Kidney (tissue), 13 donors: ENCODE measurements at regions not wholly inside any gene's neighbourhood (a gene's known extent, or its start where the extent isn't known, plus 50 kb on each side); places are given as distances from the start of the nearest gene placed in this dataset.

Experiments
- DNase-seq, 5 donors: peaks; one replicate each; pipeline ENCODE4 v3.0.0-alpha.2; 2013 to 2020
- FAIRE-seq: peaks from 2 replicates; lab custom pipeline; 2012; peaks lifted over from hg19 to GRCh38; lab: Jason Lieb, UNC
- H3K27ac ChIP-seq, 2 donors: one replicate each; pipeline ENCODE4 v1.7.0; 2013; ENCODE audit warnings: low read depth in 2 of 2, low read length in 2 of 2, inconsistent platforms in 1 of 2
- H3K27me3 ChIP-seq: one replicate; pipeline ENCODE4 v1.7.1; 2013; ENCODE audit warnings: low read length, inconsistent platforms; ENCODE audit not compliant: control insufficient read depth, insufficient read depth
- H3K36me3 ChIP-seq, 3 donors: one replicate each; pipeline versions ENCODE4 v1.7.0 to v1.7.1; 2013; ENCODE audit warnings: low read length in 3 of 3, control low read depth in 1 of 3, inconsistent platforms in 1 of 3; ENCODE audit not compliant: insufficient read depth in 3 of 3, control insufficient read depth in 2 of 3
- H3K4me1 ChIP-seq, 3 donors: one replicate each; pipeline versions ENCODE4 v1.7.0 to v1.7.1; 2013; ENCODE audit warnings: low read length in 3 of 3, inconsistent platforms in 1 of 3, low read depth in 1 of 3; ENCODE audit not compliant: control insufficient read depth in 2 of 3, insufficient read depth in 2 of 3
- H3K4me3 ChIP-seq, 3 donors: one replicate each; pipeline versions ENCODE4 v1.7.0 to v1.8.1; 2013; ENCODE audit warnings: low read length in 3 of 3, control low read depth in 1 of 3, inconsistent platforms in 1 of 3
- H3K9ac ChIP-seq, 3 donors: one replicate each; pipeline versions ENCODE4 v1.7.0 to v1.7.1; 2013; ENCODE audit warnings: low read length in 3 of 3, control low read depth in 1 of 3, inconsistent platforms in 1 of 3
- H3K9me3 ChIP-seq, 3 donors: one replicate each; pipeline versions ENCODE4 v1.7.0 to v1.7.1; 2013; ENCODE audit warnings: low read length in 3 of 3, control low read depth in 1 of 3, inconsistent platforms in 1 of 3; ENCODE audit not compliant: control insufficient read depth in 2 of 3, insufficient read depth in 1 of 3
- intact Hi-C: fragments of 100-400 bp; cut with DNase I; formaldehyde crosslinking; loops from one replicate; pipeline ENCODE4 v1.11.1; 2022
- TF ChIP-seq, protein P1 (sequence below): IDR thresholded peaks from 3 replicates; pipeline ENCODE4 v1.5.1; 2012; ENCODE audit warnings: mild to moderate bottlenecking, moderate library complexity, borderline replicate concordance; ENCODE audit not compliant: insufficient read depth; ENCODE audit errors: extremely low read depth
- donor health status: control.
- donor health status: control.
- donor health status: control.
- donor health status: control.
- donor health status: control.
- donor health status: DM: yes; HTN: yes; CAD: no.
- donor health status: Normal renal cell carcinoma (clear cell type).

DNA sequence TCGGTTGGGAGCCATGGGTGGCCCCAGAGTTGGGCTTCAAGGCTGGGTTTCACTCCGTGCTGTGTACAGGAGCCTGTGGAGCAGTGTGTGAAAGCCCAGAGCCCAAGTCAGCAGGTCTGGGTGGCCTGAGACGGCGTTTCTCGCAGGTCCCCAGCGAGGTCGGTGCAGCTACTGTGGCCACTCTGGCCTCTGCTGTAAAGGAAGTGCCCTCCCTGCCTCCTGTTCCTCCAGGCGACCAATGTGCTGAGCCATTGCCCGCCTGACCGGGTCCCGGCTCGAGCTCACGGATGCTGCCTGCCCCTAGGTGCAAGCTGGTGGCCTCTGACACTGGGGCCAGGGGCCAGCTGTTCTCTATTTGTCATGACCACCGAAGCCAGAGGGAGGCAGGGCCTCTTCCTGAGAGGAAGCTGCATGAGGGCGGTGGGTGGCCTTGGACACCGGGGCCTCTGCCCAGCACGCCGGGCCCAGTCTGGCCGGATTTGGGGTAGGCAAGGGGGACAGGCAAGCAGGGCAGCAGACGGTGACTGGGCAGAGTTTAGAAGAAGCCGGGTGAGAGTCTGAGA lies 170.9 kb downstream of the IRF8 start:
- Histone ChIP-seq H3K9ac (no peak overlapping the region), H3K36me3 (no peaks in the 10 kb centered on the region), H3K27ac (no peak overlapping the region), H3K27me3 (no peaks in the 10 kb centered on the region), H3K9me3 (no peaks in the 10 kb centered on the region), H3K4me1 (no peaks in the 10 kb centered on the region), H3K4me3 (no peak overlapping the region)
- FAIRE-seq (no peak), DNase-seq (peak in 1 of 5 donors; percentile 66)
- intact Hi-C loops, result loop anchor here (5.0 kb wide), 1 partner anchor 447 kb away; no protein-coding TSS in a partner anchor
- TF ChIP-seq, protein P1, sequence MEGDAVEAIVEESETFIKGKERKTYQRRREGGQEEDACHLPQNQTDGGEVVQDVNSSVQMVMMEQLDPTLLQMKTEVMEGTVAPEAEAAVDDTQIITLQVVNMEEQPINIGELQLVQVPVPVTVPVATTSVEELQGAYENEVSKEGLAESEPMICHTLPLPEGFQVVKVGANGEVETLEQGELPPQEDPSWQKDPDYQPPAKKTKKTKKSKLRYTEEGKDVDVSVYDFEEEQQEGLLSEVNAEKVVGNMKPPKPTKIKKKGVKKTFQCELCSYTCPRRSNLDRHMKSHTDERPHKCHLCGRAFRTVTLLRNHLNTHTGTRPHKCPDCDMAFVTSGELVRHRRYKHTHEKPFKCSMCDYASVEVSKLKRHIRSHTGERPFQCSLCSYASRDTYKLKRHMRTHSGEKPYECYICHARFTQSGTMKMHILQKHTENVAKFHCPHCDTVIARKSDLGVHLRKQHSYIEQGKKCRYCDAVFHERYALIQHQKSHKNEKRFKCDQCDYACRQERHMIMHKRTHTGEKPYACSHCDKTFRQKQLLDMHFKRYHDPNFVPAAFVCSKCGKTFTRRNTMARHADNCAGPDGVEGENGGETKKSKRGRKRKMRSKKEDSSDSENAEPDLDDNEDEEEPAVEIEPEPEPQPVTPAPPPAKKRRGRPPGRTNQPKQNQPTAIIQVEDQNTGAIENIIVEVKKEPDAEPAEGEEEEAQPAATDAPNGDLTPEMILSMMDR, result no peak

DNA sequence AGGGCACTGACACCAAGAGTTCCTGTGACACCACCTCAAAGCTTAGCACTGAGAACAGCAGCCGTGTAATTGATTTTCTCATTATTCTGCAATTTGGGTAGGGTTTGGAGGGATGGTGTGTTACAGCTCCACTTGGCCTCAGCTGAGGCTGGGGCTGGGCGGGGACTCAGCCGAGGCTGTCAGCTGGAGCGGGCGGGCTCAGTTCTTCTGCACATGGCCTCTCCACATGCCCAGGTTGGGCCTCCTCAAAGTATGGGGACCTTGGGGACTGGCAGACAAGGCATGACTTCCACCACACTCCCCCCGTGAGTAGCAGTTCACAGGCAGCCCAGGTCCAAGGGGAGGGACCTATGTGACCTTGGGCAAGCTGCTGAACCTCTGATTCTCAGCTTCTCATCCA lies 171.5 kb downstream of the IRF8 start:
- H3K27me3 ChIP-seq, result no peaks in the 10 kb centered on the region
- H3K36me3 ChIP-seq, result no peaks in the 10 kb centered on the region
- no peak overlapping the region for H3K9ac ChIP-seq
- no peaks in the 10 kb centered on the region for H3K4me1 ChIP-seq
- H3K4me3 ChIP-seq, result no peak overlapping the region
- FAIRE-seq (no peak), DNase-seq (peak in 1 of 5 donors; percentile 37)
- intact Hi-C loops, result loop anchor here (5.0 kb wide), 1 partner anchor 447 kb away; no protein-coding TSS in a partner anchor
- no peak overlapping the region for H3K27ac ChIP-seq
- TF ChIP-seq, protein P1, result no peak
- H3K9me3 ChIP-seq, result no peaks in the 10 kb centered on the region

DNA sequence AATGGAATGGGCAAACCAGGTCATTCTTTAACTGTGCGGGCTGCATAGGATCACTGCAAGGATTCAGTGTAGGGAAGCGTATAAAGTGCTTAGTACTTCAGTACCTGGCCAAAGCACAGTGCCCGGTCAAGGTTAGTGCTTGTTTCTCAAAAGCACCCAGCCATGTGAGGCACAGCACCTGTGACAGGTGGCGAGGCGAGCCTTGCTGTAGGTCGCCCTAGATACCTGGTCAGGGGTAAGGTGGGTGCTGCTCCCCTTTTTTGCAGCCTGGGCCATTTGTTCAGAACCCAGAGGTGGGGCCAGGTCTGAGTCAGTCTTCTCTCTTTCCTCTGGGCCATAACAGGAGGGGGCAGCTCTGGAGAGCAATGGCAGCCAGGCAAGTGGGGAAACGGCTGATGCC lies 172.0 kb downstream of the IRF8 start:
- intact Hi-C loops, result loop anchor here (5.0 kb wide), 1 partner anchor 446 kb away; no protein-coding TSS in a partner anchor
- H3K4me1 ChIP-seq, result no peaks in the 10 kb centered on the region
- DNase-seq, result peak in 1 of 5 donors; percentile 30
- H3K9ac ChIP-seq, result no peak overlapping the region
- H3K4me3 ChIP-seq, result no peak overlapping the region
- no peak overlapping the region for H3K27ac ChIP-seq
- no peak for FAIRE-seq
- no peaks in the 10 kb centered on the region for H3K36me3 ChIP-seq
- H3K27me3 ChIP-seq, result no peaks in the 10 kb centered on the region
- TF ChIP-seq, protein P1, result no peak
- H3K9me3 ChIP-seq, result no peaks in the 10 kb centered on the region
